DND-41 (cell line): ENCODE measurements at regions not wholly inside any gene's neighbourhood (a gene's known extent, or its start where the extent isn't known, plus 50 kb on each side); places are given as distances from the start of the nearest gene placed in this dataset.

Experiments
- ATAC-seq: fragments of 200-7000 bp; cut with Tn5 transposase; 3 replicates; pipeline ENCODE4 v1.9.1; 2021; ENCODE audit warnings: low read depth; ENCODE audit not compliant: insufficient read depth
- DNase-seq: peaks from one replicate; pipeline ENCODE4 v3.0.0-alpha.2; 2020
- H2AFZ ChIP-seq: 2 replicates; pipeline ENCODE4 v1.6.0; 2012; ENCODE audit warnings: low read depth, low read length
- H3K27ac ChIP-seq: 2 replicates; pipeline ENCODE4 v1.5.1; 2012; ENCODE audit warnings: low read length, inconsistent platforms
- H3K27me3 ChIP-seq: fragments of 200-600 bp; sonication (generic); 2 replicates; pipeline ENCODE4 v1.6.0; 2012; ENCODE audit warnings: low read length, mild to moderate bottlenecking, inconsistent platforms; ENCODE audit not compliant: insufficient read depth, poor library complexity
- H3K36me3 ChIP-seq: 2 replicates; pipeline ENCODE4 v1.5.1; 2012; ENCODE audit warnings: low read length, inconsistent platforms; ENCODE audit not compliant: insufficient read depth
- H3K4me1 ChIP-seq: 2 replicates; pipeline ENCODE4 v1.5.1; 2012; ENCODE audit warnings: mild to moderate bottlenecking, low read length; ENCODE audit not compliant: insufficient read depth
- H3K4me2 ChIP-seq: 2 replicates; pipeline ENCODE4 v1.6.0; 2012; ENCODE audit warnings: mild to moderate bottlenecking, moderate library complexity, low read length, inconsistent platforms; ENCODE audit not compliant: insufficient read depth
- H3K4me3 ChIP-seq, 2 experiments: fragments of 200-600 bp in 1 of 2; shearing (Covaris generic) in 1 of 2; 2 replicates each; pipeline ENCODE4 v1.5.1; 2012 to 2016; ENCODE audit warnings: inconsistent platforms in 2 of 2, low read length in 2 of 2, mild to moderate bottlenecking in 2 of 2, low read depth in 1 of 2, moderate library complexity in 1 of 2
- H3K79me2 ChIP-seq: 2 replicates; pipeline ENCODE4 v1.6.0; 2012; ENCODE audit warnings: low read length, inconsistent platforms; ENCODE audit not compliant: insufficient read depth
- H3K9ac ChIP-seq: 2 replicates; pipeline ENCODE4 v1.6.0; 2012; ENCODE audit warnings: low read depth, mild to moderate bottlenecking, inconsistent platforms, low read length, moderate library complexity
- H3K9me3 ChIP-seq: 2 replicates; pipeline ENCODE4 v1.5.1; 2012; ENCODE audit warnings: low read length, moderate library complexity, mild to moderate bottlenecking, inconsistent platforms; ENCODE audit not compliant: insufficient read depth, severe bottlenecking
- H4K20me1 ChIP-seq: 2 replicates; pipeline ENCODE4 v1.6.0; 2012; ENCODE audit warnings: low read length; ENCODE audit not compliant: insufficient read depth
- CTCF ChIP-seq: IDR thresholded peaks from 2 replicates; pipeline ENCODE4 v1.5.1; 2012; ENCODE audit warnings: borderline replicate concordance, low read length, moderate library complexity, mild to moderate bottlenecking; ENCODE audit not compliant: poor library complexity, severe bottlenecking; ENCODE audit errors: extremely low read depth
- EZH2 ChIP-seq: IDR thresholded peaks from 3 replicates; pipeline ENCODE4 v1.6.1; 2012; ENCODE audit warnings: borderline replicate concordance, low read depth, mild to moderate bottlenecking, moderate library complexity, low read length, inconsistent platforms; ENCODE audit not compliant: severe bottlenecking

- no peak overlapping the region for H3K4me2 ChIP-seq
- peaks cover 6% of the 10 kb centered on the region for H3K27me3 ChIP-seq
- no peak for TF ChIP-seq CTCF
- no peak for TF ChIP-seq EZH2
- H3K4me1 ChIP-seq, result no peaks in the 10 kb centered on the region
- H2AFZ ChIP-seq, result no peak overlapping the region
- H3K27ac ChIP-seq, result no peak overlapping the region
- no peaks in the 10 kb centered on the region for H3K79me2 ChIP-seq
- ATAC-seq (no peak), DNase-seq (no peak)
- H4K20me1 ChIP-seq, result no peaks in the 10 kb centered on the region
- H3K36me3 ChIP-seq, result no peaks in the 10 kb centered on the region
- H3K9me3 ChIP-seq, result no peaks in the 10 kb centered on the region
- no peak overlapping the region for H3K9ac ChIP-seq
- no peak overlapping the region for H3K4me3 ChIP-seq
Measured at GRCh38 chr18:24976502-24976901, 375.5 kb downstream of the ZNF521 start.

GRCh38 chr18:24979235-24979634, 372.7 kb downstream of the ZNF521 start:
- Histone ChIP-seq H3K27ac (no peak overlapping the region), H3K79me2 (no peaks in the 10 kb centered on the region), H3K36me3 (no peaks in the 10 kb centered on the region), H3K4me2 (no peak overlapping the region), H3K9me3 (no peaks in the 10 kb centered on the region), H3K9ac (no peak overlapping the region), H4K20me1 (no peaks in the 10 kb centered on the region), H2AFZ (no peak overlapping the region), H3K27me3 (peaks cover 6% of the 10 kb centered on the region), H3K4me3 (no peak overlapping the region), H3K4me1 (no peaks in the 10 kb centered on the region)
- ATAC-seq, result no peak
- no peak for TF ChIP-seq EZH2
- TF ChIP-seq CTCF, result no peak
- DNase-seq, result no peak

- peaks cover 6% of the 10 kb centered on the region for H3K27me3 ChIP-seq
- no peak overlapping the region for H3K4me3 ChIP-seq
- H3K4me2 ChIP-seq, result no peak overlapping the region
- TF ChIP-seq EZH2, result no peak
- no peak for TF ChIP-seq CTCF
- no peaks in the 10 kb centered on the region for H4K20me1 ChIP-seq
- no peaks in the 10 kb centered on the region for H3K36me3 ChIP-seq
- no peak overlapping the region for H2AFZ ChIP-seq
- no peaks in the 10 kb centered on the region for H3K4me1 ChIP-seq
- DNase-seq (no peak), ATAC-seq (no peak)
- no peak overlapping the region for H3K9ac ChIP-seq
- H3K27ac ChIP-seq, result no peak overlapping the region
- H3K79me2 ChIP-seq, result no peaks in the 10 kb centered on the region
- no peaks in the 10 kb centered on the region for H3K9me3 ChIP-seq
Measured at GRCh38 chr18:24982831-24983230, 369.1 kb downstream of the ZNF521 start.
